GM12874 (cell line): ENCODE measurements at regions not wholly inside any gene's neighbourhood (a gene's known extent, or its start where the extent isn't known, plus 50 kb on each side); places are given as distances from the start of the nearest gene placed in this dataset.

Source experiments
- TF ChIP-seq, protein P1 (sequence below): IDR thresholded peaks from 2 replicates; pipeline ENCODE4 v1.5.1; 2011; ENCODE audit warnings: low read depth, mild to moderate bottlenecking, control low read depth, low read length, moderate library complexity; ENCODE audit not compliant: insufficient read depth

DNA sequence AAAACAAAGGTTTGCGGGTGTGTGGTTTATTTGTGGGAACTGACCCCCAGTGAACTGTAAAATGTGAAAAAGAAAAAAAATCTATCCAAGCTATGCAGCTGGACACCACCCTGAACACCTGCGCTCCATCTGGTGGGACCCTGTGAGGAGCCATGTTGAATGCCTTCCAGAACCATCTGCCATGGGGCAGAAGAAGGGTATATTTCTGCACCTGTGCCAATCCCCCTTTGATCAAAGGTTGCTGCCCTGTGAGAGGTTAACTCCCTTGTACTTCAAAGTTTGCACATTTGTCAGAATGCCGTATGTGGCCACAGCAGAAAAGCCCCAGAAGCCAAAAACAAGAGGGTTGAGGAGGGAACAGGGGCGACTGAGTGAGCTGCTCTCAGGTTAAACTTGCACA is 148.5 kb upstream of the ALDH1B1 start:
- TF ChIP-seq, protein P1, sequence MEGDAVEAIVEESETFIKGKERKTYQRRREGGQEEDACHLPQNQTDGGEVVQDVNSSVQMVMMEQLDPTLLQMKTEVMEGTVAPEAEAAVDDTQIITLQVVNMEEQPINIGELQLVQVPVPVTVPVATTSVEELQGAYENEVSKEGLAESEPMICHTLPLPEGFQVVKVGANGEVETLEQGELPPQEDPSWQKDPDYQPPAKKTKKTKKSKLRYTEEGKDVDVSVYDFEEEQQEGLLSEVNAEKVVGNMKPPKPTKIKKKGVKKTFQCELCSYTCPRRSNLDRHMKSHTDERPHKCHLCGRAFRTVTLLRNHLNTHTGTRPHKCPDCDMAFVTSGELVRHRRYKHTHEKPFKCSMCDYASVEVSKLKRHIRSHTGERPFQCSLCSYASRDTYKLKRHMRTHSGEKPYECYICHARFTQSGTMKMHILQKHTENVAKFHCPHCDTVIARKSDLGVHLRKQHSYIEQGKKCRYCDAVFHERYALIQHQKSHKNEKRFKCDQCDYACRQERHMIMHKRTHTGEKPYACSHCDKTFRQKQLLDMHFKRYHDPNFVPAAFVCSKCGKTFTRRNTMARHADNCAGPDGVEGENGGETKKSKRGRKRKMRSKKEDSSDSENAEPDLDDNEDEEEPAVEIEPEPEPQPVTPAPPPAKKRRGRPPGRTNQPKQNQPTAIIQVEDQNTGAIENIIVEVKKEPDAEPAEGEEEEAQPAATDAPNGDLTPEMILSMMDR = no peak

DNA sequence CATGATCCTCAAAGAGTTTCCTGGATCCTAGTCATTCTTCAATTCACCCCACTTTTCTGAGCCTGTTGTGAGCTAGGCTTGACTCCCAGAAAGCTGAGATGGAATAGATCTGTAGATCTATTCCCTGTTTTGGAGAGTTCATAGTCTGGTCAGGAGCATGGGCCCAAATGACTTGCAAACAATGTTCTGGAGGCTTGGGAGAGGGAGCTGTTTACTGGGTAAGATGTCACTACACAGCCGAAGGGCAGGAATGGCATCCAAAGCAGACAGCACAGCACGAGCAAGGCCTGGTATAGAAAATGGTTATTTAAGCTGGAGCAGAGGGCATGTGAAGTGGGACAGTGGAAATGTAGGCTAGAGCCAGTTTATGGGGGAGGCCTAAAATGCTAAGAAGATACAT is 152.5 kb upstream of the ALDH1B1 start:
- TF ChIP-seq, protein P1 = no peak

DNA sequence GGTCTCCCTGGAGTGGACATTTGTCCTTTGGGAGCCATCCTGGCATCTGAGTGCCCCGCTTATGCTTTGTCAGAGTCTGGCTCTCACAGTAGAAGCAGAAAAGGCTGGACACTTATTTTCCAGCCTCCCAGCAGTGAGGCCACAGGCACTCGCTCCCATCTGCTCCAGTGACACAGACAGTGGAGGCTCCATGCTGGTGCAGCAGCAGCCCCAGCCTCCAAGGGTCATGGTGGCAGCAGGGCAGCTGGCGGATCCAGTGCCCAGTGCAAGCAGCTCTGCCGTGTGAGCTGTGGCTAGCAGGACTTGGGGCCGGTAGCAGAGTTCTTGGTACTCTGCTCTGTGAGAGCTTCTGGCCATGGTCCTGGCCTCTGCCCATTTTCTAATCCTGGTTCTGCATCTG is 157.3 kb upstream of the ALDH1B1 start:
- TF ChIP-seq, protein P1 = no peak

DNA sequence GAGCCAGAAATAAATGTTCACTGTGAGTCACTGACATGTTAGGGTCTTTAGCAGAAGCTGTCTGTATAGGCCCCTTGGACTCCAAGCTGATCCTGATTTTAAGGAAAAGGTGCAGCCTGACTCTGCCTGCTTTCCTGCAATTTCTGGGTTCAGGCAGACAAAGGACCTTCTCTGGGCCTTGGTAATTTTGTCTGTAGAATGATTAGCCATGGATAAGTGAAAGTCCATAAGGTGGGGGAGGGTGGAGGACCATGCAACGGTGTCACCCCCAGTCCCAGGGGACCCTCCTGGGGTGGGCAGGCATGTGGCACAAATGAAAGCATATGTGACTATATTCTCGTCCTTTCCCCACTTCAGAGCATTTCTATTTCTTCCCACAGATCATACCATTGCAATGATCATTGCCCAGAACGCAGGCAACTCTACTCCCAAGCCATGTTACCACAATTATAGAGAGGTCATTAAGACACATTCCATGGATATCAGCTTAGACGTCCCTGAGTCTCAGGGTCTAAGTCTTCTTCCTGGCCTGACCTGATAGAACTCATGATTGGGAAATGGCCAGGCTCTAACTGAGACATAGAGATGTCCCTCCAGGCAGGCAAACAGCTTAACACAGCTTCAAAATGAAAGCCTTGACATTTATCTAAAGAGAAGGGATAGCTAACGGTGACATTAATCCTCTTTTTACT is 157.9 kb upstream of the ALDH1B1 start:
- TF ChIP-seq, protein P1 = no peak

GRCh38 chr9:38233796-38234355 is 158.6 kb upstream of the ALDH1B1 start:
- TF ChIP-seq, protein P1 = no peak

DNA sequence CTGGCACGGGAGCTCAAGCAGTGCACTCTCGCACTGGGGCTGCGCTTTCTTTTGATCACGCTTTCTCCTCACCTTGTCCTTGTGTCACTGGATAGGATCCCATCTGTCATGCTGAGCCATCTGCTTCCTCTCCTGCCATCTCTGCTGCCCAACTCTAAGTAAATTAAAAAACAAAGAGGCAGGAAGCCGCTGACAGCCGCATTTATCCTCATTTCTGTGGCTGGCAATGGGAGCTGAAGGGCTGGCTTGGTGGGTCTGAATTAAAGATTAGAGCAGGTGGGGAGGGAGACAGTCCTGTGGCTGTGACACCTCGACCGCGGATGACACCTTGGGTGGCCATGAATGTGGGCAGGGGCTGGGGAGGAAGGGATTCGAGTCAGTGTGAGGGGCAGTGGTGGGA is 159.2 kb upstream of the ALDH1B1 start:
- TF ChIP-seq, protein P1 = no peak

DNA sequence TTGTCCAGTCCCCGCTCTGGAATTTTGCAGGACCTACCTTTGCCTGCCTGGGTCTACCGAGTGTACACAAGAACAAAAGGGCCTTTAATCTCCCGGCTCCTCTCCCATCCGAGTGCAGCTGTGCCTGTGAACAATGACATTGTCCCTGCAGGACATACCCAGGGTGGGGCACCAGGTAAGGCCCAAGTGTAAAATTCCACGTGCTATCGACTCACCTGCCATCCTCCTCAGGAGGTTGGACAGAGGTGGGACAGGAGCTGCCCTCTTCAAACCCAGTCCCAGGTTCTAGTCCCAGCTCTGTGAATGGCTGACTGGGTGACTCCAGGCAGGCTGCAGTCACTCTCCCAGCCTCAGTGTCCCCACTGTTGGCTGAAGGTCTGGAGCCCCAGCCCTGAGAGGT is 159.6 kb upstream of the ALDH1B1 start:
- TF ChIP-seq, protein P1 = no peak
